ENCODE measurements at regions not wholly inside any gene's neighbourhood (a gene's known extent, or its start where the extent isn't known, plus 50 kb on each side); places are given as distances from the start of the nearest gene placed in this dataset.

- no peaks in the 10 kb centered on the region for H3K9me3 ChIP-seq (ENCODE audit: control insufficient read depth in 2 of 3, insufficient read depth in 1 of 3, low read length in 3 of 3)
- no peaks in the 10 kb centered on the region for H3K27me3 ChIP-seq (ENCODE audit: control insufficient read depth, insufficient read depth, low read length)
- no peak overlapping the region for H3K27ac ChIP-seq (ENCODE audit: low read depth in 2 of 2, low read length in 2 of 2)
- FAIRE-seq (no peak), DNase-seq (no peak)
- no peaks in the 10 kb centered on the region for H3K4me1 ChIP-seq (ENCODE audit: control insufficient read depth in 2 of 3, insufficient read depth in 2 of 3, low read depth in 1 of 3, low read length in 3 of 3)
- H3K4me3 ChIP-seq (ENCODE audit: low read length in 3 of 3), result no peak overlapping the region
- H3K9ac ChIP-seq (ENCODE audit: low read length in 3 of 3), result no peak overlapping the region
- TF ChIP-seq CTCF (IDR thresholded peaks at IDR 0.05; ENCODE audit: borderline replicate concordance, extremely low read depth, insufficient read depth), result no peak
- no peaks in the 10 kb centered on the region for H3K36me3 ChIP-seq (ENCODE audit: control insufficient read depth in 2 of 3, insufficient read depth in 3 of 3, low read length in 3 of 3)
- intact Hi-C loops (cut with DNase I), result no loop called here
Observed at GRCh38 chr4:4671774-4672349, 130.0 kb upstream of the STX18 start.

GRCh38 chr4:4670869-4671268, 129.0 kb upstream of the STX18 start:
- DNase-seq (no peak), FAIRE-seq (no peak)
- H3K9me3 ChIP-seq (ENCODE audit: control insufficient read depth in 2 of 3, insufficient read depth in 1 of 3, low read length in 3 of 3), result no peaks in the 10 kb centered on the region
- H3K4me1 ChIP-seq (ENCODE audit: control insufficient read depth in 2 of 3, insufficient read depth in 2 of 3, low read depth in 1 of 3, low read length in 3 of 3), result no peaks in the 10 kb centered on the region
- no peak for TF ChIP-seq CTCF (IDR thresholded peaks at IDR 0.05; ENCODE audit: borderline replicate concordance, extremely low read depth, insufficient read depth)
- H3K4me3 ChIP-seq (ENCODE audit: low read length in 3 of 3), result no peak overlapping the region
- no peaks in the 10 kb centered on the region for H3K36me3 ChIP-seq (ENCODE audit: control insufficient read depth in 2 of 3, insufficient read depth in 3 of 3, low read length in 3 of 3)
- intact Hi-C loops (cut with DNase I), result no loop called here
- H3K27me3 ChIP-seq (ENCODE audit: control insufficient read depth, insufficient read depth, low read length), result no peaks in the 10 kb centered on the region
- no peak overlapping the region for H3K27ac ChIP-seq (ENCODE audit: low read depth in 2 of 2, low read length in 2 of 2)
- H3K9ac ChIP-seq (ENCODE audit: low read length in 3 of 3), result no peak overlapping the region

GRCh38 chr4:4668355-4669210, 126.7 kb upstream of the STX18 start:
- no peak for FAIRE-seq
- Histone ChIP-seq H3K4me3 (ENCODE audit: low read length in 3 of 3) (no peak overlapping the region), H3K9me3 (ENCODE audit: control insufficient read depth in 2 of 3, insufficient read depth in 1 of 3, low read length in 3 of 3) (no peaks in the 10 kb centered on the region), H3K27me3 (ENCODE audit: control insufficient read depth, insufficient read depth, low read length) (no peaks in the 10 kb centered on the region), H3K4me1 (ENCODE audit: control insufficient read depth in 2 of 3, insufficient read depth in 2 of 3, low read depth in 1 of 3, low read length in 3 of 3) (no peaks in the 10 kb centered on the region), H3K36me3 (ENCODE audit: control insufficient read depth in 2 of 3, insufficient read depth in 3 of 3, low read length in 3 of 3) (no peaks in the 10 kb centered on the region), H3K9ac (ENCODE audit: low read length in 3 of 3) (no peak overlapping the region), H3K27ac (ENCODE audit: low read depth in 2 of 2, low read length in 2 of 2) (no peak overlapping the region)
- TF ChIP-seq CTCF (IDR thresholded peaks at IDR 0.05; ENCODE audit: borderline replicate concordance, extremely low read depth, insufficient read depth), result no peak
- intact Hi-C loops (cut with DNase I), result no loop called here
- no peak for DNase-seq
